GM18507 (cell line): ENCODE measurements at regions not wholly inside any gene's neighbourhood (a gene's known extent, or its start where the extent isn't known, plus 50 kb on each side); places are given as distances from the start of the nearest gene placed in this dataset.

ENCODE experiments used
- DNase-seq: peaks from one replicate; pipeline ENCODE4 v3.0.0; 2011; ENCODE audit warnings: low read depth; ENCODE audit not compliant: insufficient read length; ENCODE audit errors: extremely low spot score
- FAIRE-seq: peaks from 2 replicates; lab custom pipeline; 2011; peaks lifted over from hg19 to GRCh38; lab: Jason Lieb, UNC

DNA sequence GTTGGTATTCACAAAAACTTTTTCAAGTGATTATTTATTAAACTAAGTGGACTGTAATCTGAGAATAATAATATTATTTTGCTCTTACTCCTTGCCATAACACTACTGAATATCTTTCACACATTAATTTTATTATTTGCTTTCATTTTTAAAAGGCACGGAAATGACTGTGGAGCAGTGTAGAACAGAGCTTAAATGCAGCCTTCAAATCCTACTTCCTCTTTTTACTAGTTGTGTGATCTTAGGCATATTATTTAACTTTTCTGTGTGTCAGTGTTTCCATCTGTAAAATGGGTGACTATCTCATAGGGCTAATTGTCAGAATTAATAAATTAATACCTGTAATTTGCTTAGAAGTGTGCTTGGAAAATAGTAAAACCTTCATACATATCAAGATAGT, 55.5 kb upstream of the SLC8A1 start:
- DNase-seq = no peak
- peak; percentile 9 for FAIRE-seq

DNA sequence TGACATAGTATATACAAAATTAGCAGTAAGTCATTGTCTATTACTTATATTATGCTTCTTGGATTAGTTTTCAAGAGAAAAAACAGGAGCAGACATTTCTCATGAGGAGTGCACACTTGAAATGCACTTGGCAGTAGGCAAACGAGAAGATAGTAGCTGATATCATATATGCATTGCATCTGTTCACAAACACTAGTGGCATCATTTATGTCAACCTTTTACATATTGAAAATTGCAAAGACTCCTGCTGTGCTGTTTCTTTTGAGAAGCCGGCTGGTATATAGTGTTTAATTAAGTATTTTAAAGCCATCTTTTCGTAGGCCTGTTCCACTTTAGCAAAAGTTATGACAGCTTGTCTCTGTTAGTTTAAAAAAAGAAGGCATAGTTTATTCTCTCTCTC, 58.4 kb upstream of the SLC8A1 start:
- DNase-seq = no peak
- no peak for FAIRE-seq

DNA sequence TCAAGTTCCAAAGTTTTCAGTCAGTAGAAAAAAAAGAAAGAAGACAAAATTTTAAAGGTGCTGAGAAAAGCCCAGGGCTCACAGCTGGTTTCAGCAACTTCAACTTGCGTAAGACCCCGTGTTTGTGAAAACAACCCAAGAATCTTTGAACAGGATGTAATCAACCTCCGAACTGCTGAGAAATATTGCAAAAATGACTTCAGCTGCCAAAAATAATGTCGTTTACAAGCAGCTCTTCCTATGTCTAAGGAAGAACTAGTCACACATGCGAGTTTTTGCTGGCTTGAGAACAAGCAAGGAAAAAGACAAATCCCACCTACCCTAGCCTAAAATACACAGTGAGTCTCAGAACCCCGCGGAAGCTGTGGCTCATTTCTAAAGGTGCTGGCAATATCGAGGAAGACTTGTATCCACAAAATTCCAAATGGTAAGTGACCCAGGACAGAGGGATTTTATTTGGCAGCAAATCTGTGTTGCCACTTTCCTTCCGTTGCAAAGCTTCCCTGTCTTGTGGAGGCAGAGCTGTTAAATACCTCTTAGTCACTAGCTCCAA, 59.8 kb upstream of the SLC8A1 start:
- FAIRE-seq (no peak), DNase-seq (no peak)

DNA sequence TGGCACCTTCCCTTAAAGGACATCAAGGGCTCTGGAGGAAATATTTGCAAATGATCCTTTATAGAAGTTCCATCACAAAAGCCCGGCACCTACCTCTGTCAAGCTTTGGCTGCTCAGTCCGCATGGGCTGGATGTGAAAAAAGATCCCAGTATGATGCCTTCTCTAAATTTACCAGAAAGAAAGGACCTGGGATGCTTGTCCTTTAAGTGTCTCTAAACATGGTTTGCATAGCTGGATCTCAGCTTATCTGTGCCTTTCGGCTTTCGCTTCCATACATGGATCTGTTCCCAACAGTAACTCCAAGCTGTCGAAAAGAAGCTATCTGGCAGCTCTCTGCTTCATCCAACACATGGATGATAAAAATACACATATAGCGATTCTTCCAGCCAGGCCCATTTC, 60.4 kb upstream of the SLC8A1 start:
- DNase-seq = no peak
- no peak for FAIRE-seq

DNA sequence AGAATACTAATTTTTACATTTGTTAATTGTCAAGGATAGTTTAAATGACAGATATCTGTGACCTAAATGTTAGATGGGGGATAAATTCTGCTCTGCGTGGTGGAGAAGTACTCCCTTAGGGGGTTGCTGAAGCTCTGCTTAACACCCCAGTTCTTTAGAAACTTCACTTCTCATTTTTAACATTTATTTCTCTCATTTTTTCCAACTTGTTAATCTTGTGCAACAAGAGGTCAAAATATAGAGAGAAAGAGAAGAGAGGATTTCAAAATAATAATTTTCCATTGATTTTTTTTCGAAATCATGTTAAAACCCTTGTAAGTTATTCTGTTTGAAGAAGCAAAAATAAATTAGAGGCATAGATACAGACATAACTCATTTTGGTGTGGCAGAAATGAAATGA, 61.3 kb upstream of the SLC8A1 start:
- DNase-seq (no peak), FAIRE-seq (no peak)

DNA sequence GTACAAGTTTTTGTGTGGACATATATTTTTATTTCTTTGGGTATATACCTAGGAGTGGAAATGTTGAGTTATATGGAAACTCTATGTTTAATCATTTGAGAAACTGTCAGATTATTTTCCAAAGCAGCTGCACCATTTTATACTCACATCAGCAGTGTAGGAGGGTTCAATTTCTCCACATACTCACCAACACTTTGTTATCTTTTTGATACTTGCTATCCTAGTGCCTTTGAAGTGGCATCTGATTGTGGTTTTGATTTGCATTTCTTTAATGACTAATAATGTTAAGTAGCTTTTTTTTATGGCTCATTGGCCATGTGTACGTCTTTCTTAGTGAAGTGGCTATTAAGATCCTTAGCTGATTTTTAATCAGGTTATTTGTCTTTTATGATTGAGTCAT, 64.7 kb upstream of the SLC8A1 start:
- FAIRE-seq (no peak), DNase-seq (no peak)

DNA sequence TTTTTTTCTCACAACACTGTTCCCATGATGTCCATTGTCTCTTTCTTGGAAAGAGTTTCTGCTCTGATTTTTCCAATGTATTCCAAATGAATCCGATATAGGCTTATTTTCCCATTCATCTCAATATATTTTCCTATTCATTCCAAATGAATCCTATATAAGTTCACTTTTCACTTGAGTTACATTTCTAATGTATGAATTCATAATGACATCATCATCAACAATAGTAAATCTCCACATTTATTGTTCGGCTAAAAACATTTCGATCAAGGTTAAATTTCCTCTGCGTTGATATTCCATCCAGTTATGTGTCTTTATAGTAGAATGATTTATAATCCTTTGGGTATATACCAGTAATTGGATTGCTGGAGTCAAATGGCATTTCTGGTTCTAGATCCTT, 76.7 kb upstream of the SLC8A1 start:
- no peak for FAIRE-seq
- DNase-seq = no peak

DNA sequence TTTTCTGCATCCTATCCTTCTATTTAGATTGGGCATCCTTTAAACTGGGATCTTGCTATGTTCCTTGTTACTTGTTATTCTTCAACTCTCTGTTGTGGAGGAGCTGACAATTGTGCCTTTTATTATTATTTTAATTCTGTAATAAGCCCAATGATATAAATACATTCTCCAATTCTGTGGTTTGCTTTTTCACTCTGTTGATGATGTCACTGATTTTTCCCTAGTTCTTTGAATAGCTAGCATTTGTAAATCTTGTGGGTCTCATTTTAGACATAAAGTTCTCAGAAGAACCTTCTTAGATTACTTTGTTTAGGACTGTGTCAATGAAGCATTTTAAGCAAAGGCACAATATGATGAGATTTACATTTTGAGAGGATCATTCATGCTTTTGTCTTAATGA, 79.5 kb upstream of the SLC8A1 start:
- FAIRE-seq = no peak
- no peak for DNase-seq

DNA sequence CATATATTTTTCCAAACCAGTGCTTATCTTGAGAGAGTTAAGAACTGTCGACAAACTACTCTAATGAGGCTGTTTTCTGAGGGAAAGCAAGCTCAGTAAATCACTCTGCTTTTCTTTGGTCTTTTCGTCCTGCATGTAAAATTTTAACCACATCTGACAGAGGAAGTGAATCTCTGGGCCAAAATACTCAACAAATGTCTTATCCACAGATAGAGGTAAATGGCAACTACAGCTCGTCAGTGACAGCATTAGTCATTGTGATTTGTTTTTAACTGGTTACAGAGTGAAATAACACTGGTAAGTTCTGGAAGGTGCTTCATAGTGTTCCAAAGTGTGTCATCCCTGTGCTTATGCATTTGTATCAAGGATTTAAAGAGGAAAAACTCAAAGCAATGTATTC, 82.6 kb upstream of the SLC8A1 start:
- FAIRE-seq = no peak
- DNase-seq = no peak

DNA sequence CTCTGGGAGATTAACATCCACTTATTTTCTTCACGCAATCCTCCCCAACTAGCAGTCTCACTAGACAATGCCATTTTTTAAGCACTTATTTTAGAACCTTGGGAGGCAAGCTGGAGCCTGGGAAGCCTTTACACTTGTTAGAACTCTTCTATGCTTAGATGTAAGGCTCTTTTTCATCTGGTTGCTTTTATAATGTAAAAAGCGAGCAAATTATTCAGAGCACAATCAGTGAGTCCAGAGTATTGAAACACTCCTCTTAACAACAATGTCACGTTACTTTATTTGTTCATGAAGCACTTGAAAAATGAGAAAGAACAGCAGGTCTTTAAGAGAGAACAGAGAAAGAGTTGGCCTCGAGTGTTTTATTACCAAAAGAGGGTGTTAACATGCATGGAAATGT, 84.1 kb upstream of the SLC8A1 start:
- FAIRE-seq (no peak), DNase-seq (no peak)

DNA sequence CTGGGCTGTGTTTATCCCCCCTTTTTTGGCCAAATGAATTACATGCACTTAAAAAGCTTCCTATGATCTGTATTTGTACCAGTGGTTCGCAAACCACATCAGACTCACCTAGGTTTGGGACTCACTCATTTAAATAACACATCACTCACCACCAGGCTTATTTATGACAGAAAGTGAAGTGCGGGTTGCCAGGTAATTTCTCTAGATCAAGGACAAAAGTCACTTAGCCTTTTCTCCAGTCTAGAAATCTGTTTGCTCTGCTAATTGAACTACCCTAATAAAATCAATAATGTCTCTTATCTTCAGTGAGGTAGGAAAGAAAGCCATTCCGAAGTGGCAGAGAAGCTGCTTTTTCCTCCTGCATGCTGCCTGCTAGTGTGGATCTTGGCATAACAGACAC, 88.1 kb upstream of the SLC8A1 start:
- no peak for FAIRE-seq
- no peak for DNase-seq

DNA sequence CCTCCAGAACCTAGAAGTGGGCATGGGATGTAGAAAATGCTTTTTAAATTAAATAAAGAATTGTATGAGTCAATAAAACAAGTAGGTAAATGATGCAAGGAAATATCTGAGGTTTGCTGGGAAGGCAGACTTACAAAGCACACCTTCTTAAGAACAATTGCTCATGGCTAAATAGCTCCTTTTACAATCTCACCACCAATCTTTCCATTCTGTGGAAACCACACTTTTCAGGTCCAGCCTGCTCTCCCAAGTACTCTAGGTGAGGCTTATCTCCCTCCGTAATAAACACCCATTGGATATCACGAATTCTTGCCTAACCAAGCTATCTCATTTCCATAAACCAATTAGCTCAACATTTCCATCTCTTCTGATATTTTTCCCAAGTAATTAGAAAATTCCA, 91.5 kb upstream of the SLC8A1 start:
- FAIRE-seq (no peak), DNase-seq (no peak)

DNA sequence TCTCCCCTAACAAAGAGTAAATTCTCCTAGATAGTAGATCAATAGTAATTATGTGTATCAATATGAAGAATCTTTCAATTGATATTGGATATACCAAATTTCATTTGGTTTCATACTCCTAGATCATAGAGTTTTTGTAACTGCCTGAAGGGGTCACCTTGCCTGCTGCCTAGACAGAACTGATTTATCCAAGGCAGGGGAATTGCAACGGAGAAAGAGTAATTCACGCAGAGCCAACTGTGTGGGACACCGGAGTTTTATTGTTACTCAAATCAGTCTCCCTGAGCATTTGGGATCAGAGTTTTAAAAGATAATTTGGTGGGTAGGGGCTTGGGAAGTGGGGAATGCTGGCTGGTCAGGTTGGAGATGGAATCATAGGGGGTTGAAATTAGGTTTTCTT, 92.2 kb upstream of the SLC8A1 start:
- DNase-seq (no peak), FAIRE-seq (no peak)

DNA sequence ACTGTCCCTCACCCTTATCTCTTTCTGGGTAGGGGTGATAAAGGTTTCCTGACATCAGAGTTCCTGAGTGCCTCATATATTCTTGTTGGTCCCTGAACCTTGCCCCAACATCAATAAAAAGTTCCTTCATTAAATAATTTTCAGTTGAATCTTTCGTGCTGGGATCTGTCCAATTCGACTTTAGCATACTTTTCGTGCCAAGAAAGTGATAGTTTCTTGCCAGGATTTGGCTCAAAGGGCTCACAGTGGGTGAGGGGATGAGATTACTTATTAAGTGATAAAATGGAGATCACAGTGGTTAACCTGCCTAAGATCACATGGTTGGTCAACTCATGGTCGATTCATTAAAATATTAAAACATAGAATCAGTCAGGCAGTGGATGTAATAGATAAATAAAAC, 93.8 kb upstream of the SLC8A1 start:
- DNase-seq (no peak), FAIRE-seq (no peak)

DNA sequence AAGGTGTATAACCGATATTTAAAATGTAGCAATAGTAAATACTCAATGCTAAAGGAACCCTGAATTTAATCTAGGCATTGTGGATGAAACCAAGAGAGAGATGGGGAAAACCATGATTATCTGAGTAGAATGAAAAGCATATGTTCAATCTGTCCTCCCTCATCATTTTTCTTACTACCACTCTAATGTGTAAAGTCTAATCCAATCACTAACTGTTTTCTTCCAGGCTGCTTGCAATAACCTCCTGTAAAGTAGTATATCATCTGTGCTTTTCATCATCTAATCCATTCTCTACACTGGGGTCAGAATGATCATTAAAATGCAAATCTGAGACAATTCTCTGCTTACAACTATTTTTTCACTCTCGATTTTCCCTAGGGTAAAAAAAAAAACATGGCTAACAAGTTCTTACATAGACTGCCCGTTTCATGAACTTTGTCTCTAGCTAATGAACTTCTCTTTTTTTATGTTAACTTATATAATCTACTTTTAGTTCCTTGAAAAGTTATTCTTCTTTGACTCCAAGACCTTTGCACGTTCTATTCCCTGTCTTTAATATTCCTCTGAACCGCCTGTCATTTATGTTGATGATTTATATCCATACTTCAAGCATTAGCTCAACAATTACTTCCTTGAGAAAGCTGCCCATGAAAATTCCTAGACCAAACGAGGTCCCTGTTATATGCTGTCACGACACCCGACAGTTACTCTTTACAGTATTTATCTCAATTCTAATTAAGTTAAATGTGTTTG, 94.7 kb upstream of the SLC8A1 start:
- DNase-seq = no peak
- FAIRE-seq = no peak

DNA sequence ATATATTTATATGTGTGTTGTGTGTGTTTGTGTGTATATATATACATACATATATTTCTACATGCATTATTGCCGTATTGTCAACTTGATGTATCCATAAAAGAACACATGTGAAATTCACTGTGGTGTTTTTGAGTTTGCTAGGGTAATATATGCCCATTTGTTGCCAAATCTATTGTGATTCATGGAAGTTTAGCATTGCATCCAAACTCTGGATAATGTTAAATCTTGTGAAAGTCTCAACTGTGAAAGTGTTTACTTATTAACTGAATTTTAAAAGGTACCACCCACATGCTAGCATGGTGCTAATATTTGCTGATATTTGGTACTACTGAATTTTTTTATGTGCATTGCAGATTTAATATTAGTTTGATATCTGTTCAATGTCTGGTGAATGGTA, 96.6 kb upstream of the SLC8A1 start:
- no peak for FAIRE-seq

DNA sequence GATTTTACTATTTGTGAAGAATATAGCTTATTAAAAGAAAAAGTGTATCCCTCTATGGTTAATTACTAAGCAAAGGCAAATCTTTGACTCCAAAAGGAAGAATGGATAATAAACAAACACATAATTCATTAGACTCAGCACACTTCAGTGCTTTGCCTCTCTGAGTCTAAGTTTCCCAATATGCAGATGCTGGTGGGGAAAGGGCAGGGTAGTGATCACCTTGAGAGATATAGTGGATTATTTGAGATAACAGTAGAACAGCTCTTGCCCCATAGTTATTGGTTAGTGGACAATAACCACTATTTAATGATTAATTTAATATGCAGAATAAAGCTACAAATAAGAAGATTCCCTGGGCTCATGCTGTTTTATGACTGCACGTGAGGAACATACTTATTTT, 98.2 kb upstream of the SLC8A1 start:
- FAIRE-seq (no peak), DNase-seq (no peak)

More for the DNA sequence above, 96.6 kb upstream of the SLC8A1 start:
- no peak for DNase-seq

DNA sequence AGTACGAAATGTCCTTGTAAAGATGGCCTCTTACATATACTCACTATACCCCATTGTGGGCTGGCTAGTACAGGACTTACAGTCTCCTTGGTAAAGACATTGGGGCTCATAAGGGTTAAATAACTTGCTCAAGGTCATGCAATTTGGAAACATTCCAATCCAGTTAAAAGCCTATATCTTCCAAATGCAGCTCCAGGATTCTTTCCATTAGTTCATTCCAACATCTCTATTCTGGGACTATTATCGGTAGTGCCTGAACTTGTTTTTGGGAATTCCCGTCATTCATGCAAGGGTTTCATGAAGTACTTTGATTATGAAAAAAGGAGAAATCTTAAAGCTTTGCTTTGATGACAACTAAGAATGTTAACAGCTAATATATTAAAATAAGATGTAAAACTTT, 99.2 kb upstream of the SLC8A1 start:
- DNase-seq (no peak), FAIRE-seq (no peak)

DNA sequence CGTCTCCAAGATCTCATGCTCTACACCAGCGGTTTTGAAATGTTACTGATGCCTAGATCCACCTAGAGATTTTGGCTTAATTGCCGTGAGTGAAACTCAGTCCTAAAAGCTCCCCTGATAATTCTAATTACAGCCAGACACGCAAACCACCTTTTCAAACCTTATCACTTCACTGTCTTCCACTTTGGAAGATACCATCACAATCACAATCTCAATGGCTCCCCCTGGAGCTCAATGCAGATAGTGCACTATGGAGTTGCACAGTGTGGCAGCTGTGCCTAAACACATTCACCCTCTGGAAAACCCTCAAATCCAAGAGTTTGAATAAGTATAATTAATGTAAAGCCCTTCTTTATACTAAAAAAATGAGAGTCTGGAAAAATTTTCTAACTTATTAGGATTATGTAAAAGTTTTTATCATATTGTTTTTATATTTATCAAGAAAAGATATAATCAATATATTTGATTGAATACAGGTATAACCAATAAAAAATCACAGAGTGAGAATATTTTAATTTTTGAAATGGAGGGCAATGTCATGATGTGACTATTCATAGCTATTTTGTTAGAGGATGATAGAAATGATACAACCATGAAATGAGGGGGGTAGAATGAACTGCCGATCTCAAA, 102.9 kb upstream of the SLC8A1 start:
- peak; percentile 84 for FAIRE-seq
- DNase-seq = no peak

DNA sequence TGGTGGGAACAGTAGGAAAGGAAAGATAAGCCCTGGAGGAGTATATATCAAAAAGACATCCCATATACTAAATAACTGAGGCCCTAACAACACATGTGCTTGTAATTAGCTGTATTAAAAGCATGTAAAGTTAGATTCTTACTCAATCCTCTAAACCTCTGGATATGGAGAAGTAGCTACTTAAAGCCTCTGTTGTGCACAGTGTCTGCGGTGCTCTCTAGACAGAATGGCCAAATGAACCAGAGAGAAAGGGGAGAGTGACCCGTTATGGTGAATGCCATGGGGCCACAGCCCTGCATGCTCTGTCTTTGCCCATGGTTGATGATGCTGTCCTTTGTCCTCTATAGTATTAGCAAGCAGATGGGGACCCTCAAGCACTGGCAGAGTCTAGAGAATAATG, 104.4 kb upstream of the SLC8A1 start:
- no peak for FAIRE-seq
- no peak for DNase-seq

DNA sequence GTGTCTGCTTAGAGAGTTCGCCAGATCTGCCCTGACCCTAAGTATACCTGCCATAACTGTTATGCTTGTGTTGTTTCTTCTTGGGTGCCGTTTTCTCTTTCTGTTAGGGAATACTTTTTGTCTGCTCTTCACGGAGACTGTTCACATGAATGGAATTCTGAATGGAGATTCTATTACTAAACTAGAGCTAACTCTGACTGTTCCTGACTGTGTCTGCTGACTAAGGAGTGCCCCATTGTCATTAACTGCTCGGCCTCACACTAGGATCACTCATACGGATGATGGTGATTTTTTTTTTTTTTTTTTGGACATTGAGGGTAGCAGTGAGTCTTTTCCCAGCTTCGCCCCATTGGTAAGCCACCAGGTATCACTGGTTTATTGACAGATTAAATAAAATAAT, 104.8 kb upstream of the SLC8A1 start:
- FAIRE-seq = no peak

More for the DNA sequence above, 104.8 kb upstream of the SLC8A1 start:
- no peak for DNase-seq
